ENCODE measurements at regions not wholly inside any gene's neighbourhood (a gene's known extent, or its start where the extent isn't known, plus 50 kb on each side); places are given as distances from the start of the nearest gene placed in this dataset.

GRCh38 chr3:5473471-5473870 is 286.0 kb downstream of the EDEM1 start (continued):
- TF ChIP-seq ZSCAN20 (CRISPR knock-in tag; IDR thresholded peaks at IDR 0.05; ENCODE audit: borderline replicate concordance) = no peak
- no peak for TF ChIP-seq ZNF841 (CRISPR knock-in tag; IDR thresholded peaks at IDR 0.05; ENCODE audit: borderline replicate concordance)

DNA sequence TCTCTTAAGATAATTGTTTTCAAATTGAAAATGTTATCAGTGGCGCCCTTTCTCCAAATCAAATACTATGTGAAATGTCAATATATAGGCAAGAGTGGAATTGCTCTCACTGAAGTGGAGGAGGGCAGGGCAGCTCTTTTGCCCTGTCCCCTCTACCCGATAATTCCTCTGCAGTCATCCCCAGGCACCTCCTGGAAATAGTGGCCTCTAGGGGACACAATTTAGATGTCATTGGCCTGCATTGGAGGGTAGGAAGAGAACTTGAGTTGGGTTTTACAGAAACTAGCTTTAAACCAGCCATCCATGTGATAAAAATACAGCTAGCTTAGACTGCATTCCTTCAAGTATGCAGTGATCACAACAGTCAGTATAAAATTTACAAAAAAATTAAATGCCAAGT is 288.9 kb downstream of the EDEM1 start:
- DNase-seq (ENCODE audit: low spot score) = no peak
- no TSS peak for BruUV-seq (replicated peaks)
- intact Hi-C loops (cut with micrococcal nuclease; ENCODE audit: unreplicated experiment) = no loop called here
- ChIA-PET POLR2A (no interaction called here), CTCF (ENCODE audit: low intra/inter-chr PET ratio, low total read pairs) (no interaction called here)
- FAIRE-seq = no peak
- Histone ChIP-seq H3K27ac (ENCODE audit: extremely low read length, insufficient read depth, low read length) (no peak overlapping the region), H3K36me3 (replicated peaks in 1 of 2; ENCODE audit: control insufficient read depth in 1 of 2, insufficient read depth in 2 of 2, low read length in 2 of 2) (no peaks in the 10 kb centered on the region), H3K4me1 (ENCODE audit: insufficient read depth, low read length) (no peaks in the 10 kb centered on the region), H2AFZ (ENCODE audit: low read length) (no peak overlapping the region), H3K27me3 (ENCODE audit: control insufficient read depth in 1 of 2, insufficient read depth in 2 of 2, low read length in 2 of 2) (no peaks in the 10 kb centered on the region), H3K4me3 (replicated peaks in 1 of 3; ENCODE audit: insufficient read depth in 1 of 3, low read depth in 2 of 3, low read length in 3 of 3) (no peak overlapping the region), H4K20me1 (ENCODE audit: insufficient read depth, low read length) (no peaks in the 10 kb centered on the region), H3K4me2 (ENCODE audit: low read depth, low read length) (no peak overlapping the region), H3K79me2 (ENCODE audit: insufficient read depth, low read length) (no peaks in the 10 kb centered on the region), H3K9ac (ENCODE audit: insufficient read depth, low read depth, low read length) (no peak overlapping the region), H3K9me3 (ENCODE audit: low read length) (no peaks in the 10 kb centered on the region)
- WGBS (ENCODE audit: low lambda C conversion rate) = 0% methylated on average over 2 of the region's 2 CpGs
- TF ChIP-seq BRCA1 (CRISPR knock-in tag; IDR thresholded peaks at IDR 0.05) (no peak), ZNF280D (CRISPR knock-in tag; IDR thresholded peaks at IDR 0.05) (no peak), ISX (CRISPR knock-in tag; conservative IDR thresholded peaks at IDR 0.05) (no peak), ZNF160 (CRISPR knock-in tag; IDR thresholded peaks at IDR 0.05) (no peak), KAT7 (CRISPR knock-in tag; IDR thresholded peaks at IDR 0.05; ENCODE audit: borderline replicate concordance) (no peak), SAFB2 (CRISPR knock-in tag; IDR thresholded peaks at IDR 0.05; ENCODE audit: borderline replicate concordance, low read depth) (no peak), ISL2 (CRISPR knock-in tag; IDR thresholded peaks at IDR 0.05) (no peak)
- TF ChIP-seq, protein P1, sequence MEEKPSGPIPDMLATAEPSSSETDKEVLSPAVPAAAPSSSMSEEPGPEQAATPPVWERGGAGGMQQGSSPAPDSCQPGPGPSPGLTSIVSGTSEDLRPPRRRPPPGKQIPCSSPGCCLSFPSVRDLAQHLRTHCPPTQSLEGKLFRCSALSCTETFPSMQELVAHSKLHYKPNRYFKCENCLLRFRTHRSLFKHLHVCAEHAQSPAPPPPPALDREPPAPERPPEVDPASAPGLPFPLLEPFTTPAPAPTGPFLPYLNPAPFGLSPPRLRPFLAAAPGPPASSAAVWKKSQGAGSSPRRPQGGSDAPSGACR (CRISPR knock-in tag; IDR thresholded peaks at IDR 0.05) = no peak
- TF ChIP-seq, protein P2, sequence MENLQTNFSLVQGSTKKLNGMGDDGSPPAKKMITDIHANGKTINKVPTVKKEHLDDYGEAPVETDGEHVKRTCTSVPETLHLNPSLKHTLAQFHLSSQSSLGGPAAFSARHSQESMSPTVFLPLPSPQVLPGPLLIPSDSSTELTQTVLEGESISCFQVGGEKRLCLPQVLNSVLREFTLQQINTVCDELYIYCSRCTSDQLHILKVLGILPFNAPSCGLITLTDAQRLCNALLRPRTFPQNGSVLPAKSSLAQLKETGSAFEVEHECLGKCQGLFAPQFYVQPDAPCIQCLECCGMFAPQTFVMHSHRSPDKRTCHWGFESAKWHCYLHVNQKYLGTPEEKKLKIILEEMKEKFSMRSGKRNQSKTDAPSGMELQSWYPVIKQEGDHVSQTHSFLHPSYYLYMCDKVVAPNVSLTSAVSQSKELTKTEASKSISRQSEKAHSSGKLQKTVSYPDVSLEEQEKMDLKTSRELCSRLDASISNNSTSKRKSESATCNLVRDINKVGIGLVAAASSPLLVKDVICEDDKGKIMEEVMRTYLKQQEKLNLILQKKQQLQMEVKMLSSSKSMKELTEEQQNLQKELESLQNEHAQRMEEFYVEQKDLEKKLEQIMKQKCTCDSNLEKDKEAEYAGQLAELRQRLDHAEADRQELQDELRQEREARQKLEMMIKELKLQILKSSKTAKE (CRISPR knock-in tag; IDR thresholded peaks at IDR 0.05; ENCODE audit: borderline replicate concordance) = no peak
- in situ Hi-C loops (cut with HindIII; ENCODE audit: extremely low pct_ligation_motif_present, low pct_unique_long_range_greater_than_20kb) = no loop called here
- ATAC-seq = no peak
